ENCODE measurements at regions not wholly inside any gene's neighbourhood (a gene's known extent, or its start where the extent isn't known, plus 50 kb on each side); places are given as distances from the start of the nearest gene placed in this dataset.

GRCh38 chr10:8332730-8333111 is 278.2 kb downstream of the GATA3 start:
- Histone ChIP-seq H3K9me2 (replicated peaks; ENCODE audit: insufficient read depth) (no peaks in the 10 kb centered on the region), H4K20me1 (ENCODE audit: insufficient read depth, poor library complexity, severe bottlenecking) (no peaks in the 10 kb centered on the region), H3K79me2 (no peaks in the 10 kb centered on the region), H3K36me3 (replicated peaks; ENCODE audit: insufficient read depth, low read depth) (no peaks in the 10 kb centered on the region), H3K4me2 (peak overlapping the region; percentile 90), H3K9me3 (ENCODE audit: low read depth) (no peaks in the 10 kb centered on the region), H2AFZ (no peak overlapping the region), H3K4me3 (peak overlapping the region; percentile 7), H3K27ac (no peak overlapping the region), H3K4me1 (ENCODE audit: insufficient read depth) (peaks cover 6% of the 10 kb centered on the region), H3K27me3 (peaks cover 24% of the 10 kb centered on the region)
- DNase-seq (ENCODE audit: low spot score) = no peak
- TF ChIP-seq EZH2phosphoT487 (IDR thresholded peaks at IDR 0.05; ENCODE audit: low read depth, severe bottlenecking, unreplicated experiment) = no peak
- no peak for TF ChIP-seq CTCF (IDR thresholded peaks at IDR 0.05; ENCODE audit: poor library complexity)
- TF ChIP-seq EZH2 (IDR thresholded peaks at IDR 0.05; ENCODE audit: borderline replicate concordance) = no peak
- 25% methylated on average over 5 of the region's 6 CpGs for WGBS (ENCODE audit: low lambda C conversion rate, missing lambda C conversion rate)

GRCh38 chr10:8334631-8335030 is 280.1 kb downstream of the GATA3 start:
- Histone ChIP-seq H2AFZ (no peak overlapping the region), H3K27ac (no peak overlapping the region), H3K4me2 (no peak overlapping the region), H4K20me1 (ENCODE audit: insufficient read depth, poor library complexity, severe bottlenecking) (no peaks in the 10 kb centered on the region), H3K27me3 (peaks cover 33% of the 10 kb centered on the region), H3K9me3 (ENCODE audit: low read depth) (no peaks in the 10 kb centered on the region), H3K4me3 (no peak overlapping the region), H3K4me1 (ENCODE audit: insufficient read depth) (peaks cover 6% of the 10 kb centered on the region), H3K36me3 (replicated peaks; ENCODE audit: insufficient read depth, low read depth) (no peaks in the 10 kb centered on the region), H3K9me2 (replicated peaks; ENCODE audit: insufficient read depth) (no peaks in the 10 kb centered on the region), H3K79me2 (no peaks in the 10 kb centered on the region)
- WGBS (ENCODE audit: low lambda C conversion rate, missing lambda C conversion rate) = 93% methylated on average over 7 of the region's 7 CpGs
- TF ChIP-seq EZH2 (IDR thresholded peaks at IDR 0.05; ENCODE audit: borderline replicate concordance) = no peak
- DNase-seq (ENCODE audit: low spot score) = no peak

GRCh38 chr10:8336629-8337331 is 282.3 kb downstream of the GATA3 start:
- H3K27ac ChIP-seq = no peak overlapping the region
- peaks cover 6% of the 10 kb centered on the region for H3K4me1 ChIP-seq (ENCODE audit: insufficient read depth)
- WGBS (ENCODE audit: low lambda C conversion rate, missing lambda C conversion rate) = 66% methylated on average over 19 of the region's 19 CpGs
- TF ChIP-seq CTCF (IDR thresholded peaks at IDR 0.05; ENCODE audit: poor library complexity) = no peak
- TF ChIP-seq EZH2phosphoT487 (IDR thresholded peaks at IDR 0.05; ENCODE audit: low read depth, severe bottlenecking, unreplicated experiment) = no peak
- no peak for TF ChIP-seq EZH2 (IDR thresholded peaks at IDR 0.05; ENCODE audit: borderline replicate concordance)
- H3K4me3 ChIP-seq = no peak overlapping the region
- H3K79me2 ChIP-seq = no peaks in the 10 kb centered on the region
- peak; percentile 25 for DNase-seq (ENCODE audit: low spot score)
- H3K9me3 ChIP-seq (ENCODE audit: low read depth) = no peaks in the 10 kb centered on the region
- H3K4me2 ChIP-seq = no peak overlapping the region
- no peaks in the 10 kb centered on the region for H3K36me3 ChIP-seq (replicated peaks; ENCODE audit: insufficient read depth, low read depth)
- H3K27me3 ChIP-seq = peaks cover 22% of the 10 kb centered on the region
- no peaks in the 10 kb centered on the region for H3K9me2 ChIP-seq (replicated peaks; ENCODE audit: insufficient read depth)
- no peak overlapping the region for H2AFZ ChIP-seq
- no peaks in the 10 kb centered on the region for H4K20me1 ChIP-seq (ENCODE audit: insufficient read depth, poor library complexity, severe bottlenecking)

GRCh38 chr10:8337332-8337651 is 282.8 kb downstream of the GATA3 start:
- Histone ChIP-seq H3K9me3 (ENCODE audit: low read depth) (no peaks in the 10 kb centered on the region), H3K4me2 (no peak overlapping the region), H3K9me2 (replicated peaks; ENCODE audit: insufficient read depth) (no peaks in the 10 kb centered on the region), H4K20me1 (ENCODE audit: insufficient read depth, poor library complexity, severe bottlenecking) (no peaks in the 10 kb centered on the region), H2AFZ (no peak overlapping the region), H3K4me3 (no peak overlapping the region), H3K79me2 (no peaks in the 10 kb centered on the region), H3K27ac (no peak overlapping the region), H3K4me1 (ENCODE audit: insufficient read depth) (peaks cover under 1% of the 10 kb centered on the region), H3K36me3 (replicated peaks; ENCODE audit: insufficient read depth, low read depth) (no peaks in the 10 kb centered on the region), H3K27me3 (peaks cover 18% of the 10 kb centered on the region)
- no peak for DNase-seq (ENCODE audit: low spot score)
- WGBS (ENCODE audit: low lambda C conversion rate, missing lambda C conversion rate) = 57% methylated on average over 5 of the region's 5 CpGs
- TF ChIP-seq EZH2phosphoT487 (IDR thresholded peaks at IDR 0.05; ENCODE audit: low read depth, severe bottlenecking, unreplicated experiment) (no peak), CTCF (IDR thresholded peaks at IDR 0.05; ENCODE audit: poor library complexity) (no peak), EZH2 (IDR thresholded peaks at IDR 0.05; ENCODE audit: borderline replicate concordance) (no peak)
